Effector CD4-positive, alpha-beta T cell (primary cell): ENCODE measurements at regions not wholly inside any gene's neighbourhood (a gene's known extent, or its start where the extent isn't known, plus 50 kb on each side); places are given as distances from the start of the nearest gene placed in this dataset.
"Not testable (repeated sequence)": the region's sequence is repeated elsewhere in the genome, so short reads cannot be mapped to it uniquely, and the experiment has no call there.

Experiments used
- DNase-seq: peaks from one replicate; pipeline ENCODE4 v3.0.0-alpha.2; 2020

DNA sequence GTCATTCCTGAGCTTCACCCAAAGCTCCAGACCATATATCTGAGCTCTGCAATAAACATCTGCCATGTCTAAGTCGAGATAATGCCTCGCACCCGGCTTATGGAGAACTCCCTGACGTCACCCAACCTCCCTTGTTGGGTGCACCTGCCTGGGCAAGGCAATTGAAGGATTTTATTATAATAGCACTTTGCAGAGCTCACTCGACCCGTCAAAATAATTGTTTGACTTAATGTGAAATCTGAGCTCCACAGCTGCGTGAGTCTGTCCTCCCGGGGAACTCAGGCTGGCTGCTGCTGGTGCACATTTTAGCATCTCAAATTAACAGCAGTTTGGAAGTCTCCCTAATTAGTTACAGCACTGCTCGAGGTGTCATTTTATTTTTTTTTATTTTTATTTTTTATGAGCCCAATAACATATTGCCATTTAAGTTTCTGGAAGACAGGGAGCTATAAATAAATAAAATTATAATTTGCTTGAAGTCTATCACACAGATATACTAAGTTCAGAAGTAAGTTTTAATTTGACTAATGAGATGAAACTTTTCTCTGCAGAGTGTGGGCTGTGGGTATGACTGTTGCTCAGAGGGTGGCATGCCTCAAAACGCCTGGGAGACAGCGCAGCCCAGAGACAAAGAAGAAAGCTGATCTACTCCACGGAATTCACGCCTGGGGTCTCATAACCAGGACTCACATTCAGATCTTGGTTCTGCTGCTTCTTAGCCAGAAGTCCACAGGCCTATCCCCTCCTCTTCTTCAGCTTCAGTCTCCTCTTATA lies 401.4 kb upstream of the C16orf82 start:
- DNase-seq = no peak

DNA sequence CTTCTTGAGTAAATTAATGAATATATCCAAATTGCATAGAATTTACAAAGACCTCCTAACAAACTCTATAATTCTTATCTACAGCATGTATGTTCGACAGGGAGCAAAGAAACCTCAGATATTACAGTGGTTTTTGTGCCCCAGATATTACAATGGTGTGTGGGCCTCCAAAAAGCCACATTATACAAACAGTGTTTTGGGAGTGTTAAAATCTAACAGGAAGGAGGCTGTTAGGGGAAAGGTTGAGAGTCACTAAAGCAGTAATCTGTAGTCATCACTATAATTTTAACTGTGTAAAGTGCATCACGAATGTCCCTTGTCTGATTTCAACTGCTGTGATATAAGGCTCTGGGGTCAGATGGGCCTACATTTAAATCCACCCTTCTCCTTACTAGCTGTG lies 400.2 kb upstream of the C16orf82 start:
- no peak for DNase-seq

DNA sequence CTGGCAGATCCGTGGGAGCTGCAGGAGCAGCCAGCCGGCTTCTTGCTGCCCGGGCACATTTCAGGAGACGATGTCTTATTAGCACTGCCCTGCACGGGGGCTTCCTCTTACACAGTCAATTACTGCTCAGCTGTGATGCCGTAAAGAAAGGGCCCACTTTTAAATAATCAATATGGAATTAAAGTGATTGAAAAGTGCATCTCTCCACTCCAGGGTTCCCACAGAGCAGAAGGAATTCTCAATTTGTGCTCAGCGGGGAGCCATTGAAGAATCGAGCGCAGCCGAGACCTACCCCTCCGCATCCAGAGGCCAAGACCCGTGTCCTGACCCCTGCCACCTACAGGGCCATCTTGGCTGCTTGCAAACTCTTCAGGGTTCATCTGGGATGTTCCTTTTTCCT lies 399.4 kb upstream of the C16orf82 start:
- no peak for DNase-seq

DNA sequence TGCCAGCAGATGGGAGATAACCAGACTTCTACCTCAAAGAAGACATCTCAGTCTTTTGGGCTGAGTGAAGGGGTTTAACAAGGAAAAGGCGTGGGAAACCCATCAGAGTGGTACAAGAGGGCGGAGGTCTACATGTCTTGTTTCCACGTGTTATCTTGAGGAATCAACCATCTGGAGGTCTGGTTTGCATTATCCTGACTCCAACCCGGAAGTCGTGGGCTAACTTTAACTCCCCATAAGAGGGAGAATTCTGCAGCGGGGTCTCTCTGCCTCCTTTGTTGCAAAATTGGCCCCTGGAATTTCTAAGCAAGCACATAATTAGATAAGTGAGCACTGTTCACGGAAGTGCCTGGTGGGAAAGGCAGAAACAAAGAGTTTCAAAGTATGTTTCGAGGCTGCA lies 398.7 kb upstream of the C16orf82 start:
- DNase-seq = no peak

DNA sequence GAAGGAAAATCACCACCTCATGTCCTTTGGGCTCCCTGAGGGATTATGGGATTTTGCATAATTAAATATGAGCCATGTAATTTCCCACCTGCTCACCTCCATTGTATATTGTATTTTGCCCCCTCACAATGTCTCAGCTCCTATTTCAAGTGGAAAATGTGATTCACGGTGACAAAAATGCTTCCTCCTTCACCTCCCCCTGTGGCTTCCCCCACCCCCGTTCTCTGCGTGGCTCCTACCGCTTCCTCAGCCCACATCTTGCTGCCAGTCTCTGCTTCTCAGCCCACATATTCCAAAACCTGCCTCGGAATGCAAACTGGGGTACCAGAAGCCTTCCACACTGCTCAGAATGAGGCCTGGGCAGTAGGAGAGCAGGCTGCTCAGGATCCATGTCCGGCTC lies 394.5 kb upstream of the C16orf82 start:
- no peak for DNase-seq

DNA sequence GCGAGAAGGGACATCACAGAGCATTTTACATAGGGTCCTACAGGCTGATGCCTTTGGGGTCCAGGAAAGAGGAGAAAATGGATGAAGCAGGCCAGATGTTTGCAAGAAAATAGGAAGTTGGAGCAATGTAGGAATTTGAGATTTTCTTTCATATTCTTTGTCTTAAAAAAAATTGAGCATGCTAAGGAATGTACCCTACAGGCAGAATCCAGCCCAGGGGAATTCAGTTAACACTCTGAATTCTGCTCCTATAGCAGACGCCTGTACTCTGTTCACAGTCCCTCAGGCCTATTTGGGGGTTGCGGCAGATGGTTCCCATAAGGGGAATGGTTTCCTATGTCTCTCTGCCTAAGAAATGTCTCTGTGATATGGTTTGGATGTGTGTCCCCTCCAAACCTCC lies 393.7 kb upstream of the C16orf82 start:
- no peak for DNase-seq

DNA sequence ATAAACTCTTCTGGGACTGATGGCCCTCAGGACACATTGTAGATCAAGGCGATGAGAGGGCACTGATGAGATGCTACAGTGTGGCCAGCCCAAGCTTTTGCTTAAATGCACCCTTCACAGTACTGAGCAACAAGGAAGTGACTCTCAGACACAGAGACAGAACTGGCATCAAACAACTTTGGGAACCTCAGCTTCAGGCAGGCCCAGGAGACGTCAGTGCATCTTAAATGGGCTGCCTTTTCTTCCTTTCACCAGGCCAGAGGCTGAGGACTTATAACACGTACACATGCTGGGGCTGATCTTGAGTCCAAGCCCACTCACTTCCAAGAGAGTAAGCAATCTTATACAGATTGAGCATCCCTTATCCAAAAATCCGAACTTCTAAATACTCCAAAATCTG lies 386.1 kb upstream of the C16orf82 start:
- no peak for DNase-seq

DNA sequence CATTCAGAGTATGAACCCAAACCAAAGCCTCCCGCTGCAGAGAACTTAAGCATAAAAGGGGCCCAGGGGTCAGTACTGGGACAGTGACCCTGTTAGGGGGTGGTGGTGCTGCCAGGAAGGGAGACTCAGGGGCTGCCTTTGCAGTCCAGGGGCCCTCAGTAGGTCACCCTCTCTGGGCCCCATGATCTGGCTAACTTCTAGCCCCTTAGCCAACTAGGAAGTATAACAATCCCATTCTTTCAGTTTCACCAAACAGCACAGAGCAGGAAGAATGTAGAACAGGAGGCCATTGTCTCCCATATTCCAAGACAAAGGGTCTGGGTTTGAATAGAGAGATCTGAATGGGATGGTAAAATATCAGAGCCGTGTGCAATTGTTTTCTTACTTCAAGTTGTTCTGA lies 378.6 kb upstream of the C16orf82 start:
- no peak for DNase-seq

DNA sequence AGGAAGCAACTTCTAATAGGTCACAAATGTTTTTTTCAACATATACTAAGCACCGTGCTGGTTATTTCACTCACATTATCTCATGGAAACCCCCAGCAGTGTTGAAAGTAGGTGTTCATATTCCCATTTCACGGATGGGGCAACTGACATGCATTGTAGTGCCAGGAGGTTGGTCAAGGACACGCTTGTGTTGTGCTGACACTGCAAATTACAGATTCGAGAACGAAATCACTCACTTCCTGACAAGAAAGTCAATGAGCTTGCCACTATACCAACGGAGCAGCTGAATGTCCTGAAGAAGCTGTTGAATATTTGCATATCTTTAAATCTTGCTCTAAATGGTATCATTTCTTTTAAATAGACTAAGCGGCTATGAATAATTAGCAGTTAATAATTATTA lies 378.0 kb upstream of the C16orf82 start:
- no peak for DNase-seq

DNA sequence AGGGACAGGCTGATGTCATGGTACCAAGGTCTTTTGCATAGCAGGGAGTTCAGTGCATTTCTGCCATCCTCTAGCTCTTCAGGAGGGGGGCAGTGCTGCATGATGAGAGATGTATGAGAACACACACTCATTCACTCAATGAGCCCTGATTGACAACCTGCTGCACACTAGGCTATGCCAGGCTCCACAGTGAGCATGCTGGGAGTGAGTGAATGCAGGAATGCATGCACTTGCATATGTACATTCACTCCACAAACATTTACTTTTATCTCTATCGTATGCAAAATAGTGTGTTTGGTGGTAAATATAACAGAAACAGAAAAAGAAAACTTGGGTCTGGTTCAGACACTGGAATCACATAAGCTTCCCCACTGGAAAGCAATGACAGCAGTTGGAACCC lies 374.1 kb upstream of the C16orf82 start:
- no peak for DNase-seq

DNA sequence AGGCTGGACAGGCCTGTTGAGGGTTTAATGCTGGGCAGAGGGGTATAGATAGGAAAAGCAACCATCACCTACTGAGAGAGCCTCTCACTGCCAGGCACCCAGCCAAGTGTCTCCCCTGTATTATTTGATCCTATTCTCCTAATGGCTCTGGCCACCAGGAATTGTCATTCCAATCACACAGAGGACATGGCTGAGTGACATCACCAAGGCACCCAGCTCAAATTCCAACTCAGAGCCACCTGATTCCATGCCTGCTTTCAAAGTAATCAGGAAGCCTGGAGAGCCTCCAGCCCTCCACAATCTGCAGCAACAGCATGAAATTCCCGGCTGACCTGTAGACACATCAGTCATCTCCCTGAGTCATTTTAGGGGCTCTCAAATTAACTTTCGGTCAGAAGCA lies 368.9 kb upstream of the C16orf82 start:
- no peak for DNase-seq

DNA sequence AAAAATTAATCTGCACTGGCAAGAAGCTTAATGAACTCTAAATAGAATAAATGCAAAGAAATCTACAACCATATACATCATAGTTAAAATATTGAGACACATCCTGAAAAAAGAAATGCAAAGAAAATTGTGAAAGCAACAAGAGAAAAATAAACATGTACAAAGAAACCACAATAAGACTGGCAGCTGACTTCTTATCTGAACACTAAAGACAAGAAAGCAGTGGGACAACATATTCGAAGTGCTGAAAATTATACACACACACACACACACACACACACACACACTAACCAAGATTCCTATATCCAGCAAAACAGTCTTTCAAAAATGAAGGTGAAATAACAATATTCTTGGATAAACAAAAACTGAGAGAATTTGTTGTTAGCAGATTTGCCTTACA lies 366.5 kb upstream of the C16orf82 start:
- DNase-seq = no peak

DNA sequence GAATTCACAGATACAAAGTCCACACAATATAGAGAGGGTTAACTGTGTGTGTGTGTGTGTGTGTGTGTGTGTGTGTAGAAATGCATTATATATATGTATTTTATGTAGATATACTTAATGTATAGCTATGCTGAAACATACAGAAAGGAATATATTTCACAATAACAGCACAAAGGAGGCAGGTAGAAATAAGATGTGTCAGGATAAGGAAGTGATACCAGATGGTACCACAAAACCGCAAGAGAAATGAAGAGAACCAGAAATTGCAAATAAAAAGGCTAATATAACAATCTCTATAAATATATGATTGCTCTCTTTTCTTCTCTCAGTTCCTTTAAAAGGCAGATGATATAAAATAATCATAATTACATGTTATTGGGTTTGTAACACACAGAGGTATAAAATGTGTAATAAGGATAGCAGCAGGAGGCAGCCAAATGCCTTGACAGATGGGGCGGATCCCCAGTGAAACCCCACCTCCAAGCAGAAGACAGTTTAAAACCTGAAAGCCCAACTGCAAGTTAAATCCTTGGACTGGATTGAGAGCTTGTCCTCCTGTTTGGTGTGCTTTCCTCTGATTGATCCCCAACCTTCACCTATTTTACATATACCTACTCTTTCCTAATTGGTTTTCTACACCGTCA lies 365.4 kb upstream of the C16orf82 start:
- no peak for DNase-seq

DNA sequence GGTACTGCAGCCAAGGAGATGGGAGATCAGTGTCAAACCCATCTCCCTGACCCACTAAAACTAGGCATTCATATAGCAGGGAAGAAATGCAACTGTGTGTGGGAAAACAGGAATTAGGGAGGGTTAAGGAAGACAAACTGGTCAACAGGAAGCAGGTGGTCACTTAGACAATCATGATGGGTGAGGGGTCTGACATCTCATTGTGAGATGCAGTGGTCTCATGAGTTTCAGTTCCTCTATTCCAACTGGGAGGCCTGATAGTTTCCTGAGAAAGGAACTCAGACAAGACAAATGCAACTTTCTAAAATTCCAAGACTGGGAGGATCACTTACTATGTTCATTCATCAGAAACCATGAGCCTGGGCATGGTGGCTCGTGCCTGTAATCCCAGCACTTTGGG lies 361.4 kb upstream of the C16orf82 start:
- DNase-seq = no peak

DNA sequence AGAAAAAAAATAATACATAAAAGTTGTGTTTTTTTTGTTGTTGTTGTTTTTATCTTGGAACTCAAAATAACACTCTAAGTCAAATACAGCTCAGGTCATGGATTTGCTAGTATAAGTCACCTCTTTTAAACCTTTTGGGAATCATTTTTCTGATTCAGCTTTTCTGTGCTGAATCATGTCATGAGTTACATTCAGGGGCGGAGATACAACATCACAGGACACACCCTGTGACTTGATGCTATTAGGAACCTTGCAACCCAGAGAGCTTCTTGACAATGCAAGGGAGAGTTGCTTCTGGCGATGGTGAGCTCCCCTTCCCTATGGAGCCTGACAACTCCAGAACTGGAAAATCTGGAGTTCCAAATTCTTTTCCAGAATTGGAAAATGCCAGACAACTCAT lies 358.3 kb upstream of the C16orf82 start:
- DNase-seq = no peak

DNA sequence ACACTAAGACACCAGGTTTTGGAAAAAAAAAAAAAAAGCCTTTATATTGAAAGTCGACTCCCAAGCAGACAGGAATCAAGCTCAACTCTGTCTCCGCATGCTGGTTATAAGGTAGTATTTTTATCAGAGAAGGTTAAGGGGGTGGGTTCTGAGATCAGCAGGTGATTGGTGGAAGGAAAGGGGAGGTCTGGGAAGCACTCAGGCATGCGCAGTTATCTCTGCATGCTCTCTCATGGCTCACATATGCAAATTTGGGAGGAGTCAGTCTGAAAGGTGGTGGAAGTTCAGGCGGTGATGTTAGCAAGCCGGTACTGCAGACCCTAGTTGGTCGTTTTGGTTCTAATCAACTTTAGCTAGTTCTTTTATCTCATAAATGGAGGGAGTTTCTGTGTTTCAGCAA lies 357.6 kb upstream of the C16orf82 start:
- DNase-seq = no peak

DNA sequence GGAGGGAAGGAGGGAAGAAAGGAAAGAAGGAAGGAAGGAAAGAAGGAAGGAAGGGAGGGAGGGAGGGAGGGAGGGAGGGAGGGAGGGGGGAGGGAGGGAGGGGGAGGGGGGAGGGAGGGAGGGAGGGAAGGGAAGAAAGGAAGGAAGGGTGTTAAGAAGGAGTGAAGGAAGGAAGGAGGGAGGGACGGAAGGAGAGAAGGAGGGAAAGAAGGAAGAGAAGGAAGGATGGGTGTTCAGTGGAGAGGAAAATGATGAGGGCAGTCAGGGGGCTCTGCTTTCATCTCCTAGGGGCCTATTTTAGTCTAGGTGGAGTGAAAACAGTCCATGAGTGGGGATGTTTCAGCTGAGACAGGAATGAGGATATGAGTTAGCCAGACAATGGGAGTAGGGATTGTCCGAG lies 357.0 kb upstream of the C16orf82 start:
- DNase-seq = no peak

DNA sequence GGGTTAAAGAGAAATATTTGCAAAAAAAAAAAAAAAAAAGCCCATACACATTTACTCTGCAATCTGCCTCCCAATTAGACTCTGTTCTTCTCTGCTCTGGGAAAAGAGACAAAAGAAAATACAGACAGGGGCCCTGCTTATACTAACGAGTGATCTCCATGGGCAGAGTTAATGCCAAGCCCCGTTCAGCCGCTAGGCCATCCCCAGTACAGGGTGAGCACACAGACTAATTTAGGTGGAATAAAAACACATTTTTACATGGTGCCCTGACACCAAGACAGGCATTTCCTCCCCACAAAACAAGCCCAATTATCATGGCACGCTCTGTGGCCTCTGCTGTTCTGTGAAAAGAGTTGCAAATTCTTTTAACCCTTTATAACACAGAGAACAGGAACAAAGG lies 356.3 kb upstream of the C16orf82 start:
- no peak for DNase-seq

DNA sequence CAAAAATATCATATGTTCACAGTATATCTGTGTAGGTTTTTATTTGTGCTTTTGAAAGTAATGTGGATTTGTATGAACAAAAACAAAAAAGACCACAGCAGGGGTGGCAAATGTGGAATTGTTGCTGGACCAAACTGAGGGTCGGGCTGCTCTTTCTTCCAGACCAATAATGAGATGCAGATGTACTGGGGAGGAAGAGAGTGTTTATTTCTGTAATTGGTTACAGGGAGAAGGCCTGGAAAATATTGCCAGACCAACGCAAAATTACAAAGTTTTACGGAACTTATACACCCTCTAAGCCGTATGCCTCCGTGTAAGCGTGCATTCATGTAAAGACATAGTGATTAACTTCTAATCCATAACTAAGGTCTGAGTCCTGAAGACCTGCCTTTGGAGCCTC lies 353.9 kb upstream of the C16orf82 start:
- no peak for DNase-seq

DNA sequence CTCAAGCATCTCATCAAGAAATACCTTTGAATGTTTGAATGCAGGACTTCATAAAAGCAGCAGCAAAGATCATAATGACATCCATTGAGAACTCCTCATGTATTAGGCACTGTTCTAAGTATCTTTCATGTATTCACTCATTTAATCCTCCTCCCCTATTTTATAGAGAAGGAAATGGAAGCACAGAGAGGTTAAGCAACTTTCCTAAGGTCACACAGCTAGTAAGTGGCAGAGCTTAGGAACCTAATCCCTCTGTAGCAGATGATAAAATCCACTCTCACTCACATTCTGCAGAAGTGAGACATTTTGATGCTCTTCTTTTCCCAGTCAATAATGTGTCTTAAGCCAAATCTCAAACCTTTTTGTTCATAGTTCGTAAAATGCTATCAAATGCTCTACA lies 350.8 kb upstream of the C16orf82 start:
- DNase-seq = no peak

DNA sequence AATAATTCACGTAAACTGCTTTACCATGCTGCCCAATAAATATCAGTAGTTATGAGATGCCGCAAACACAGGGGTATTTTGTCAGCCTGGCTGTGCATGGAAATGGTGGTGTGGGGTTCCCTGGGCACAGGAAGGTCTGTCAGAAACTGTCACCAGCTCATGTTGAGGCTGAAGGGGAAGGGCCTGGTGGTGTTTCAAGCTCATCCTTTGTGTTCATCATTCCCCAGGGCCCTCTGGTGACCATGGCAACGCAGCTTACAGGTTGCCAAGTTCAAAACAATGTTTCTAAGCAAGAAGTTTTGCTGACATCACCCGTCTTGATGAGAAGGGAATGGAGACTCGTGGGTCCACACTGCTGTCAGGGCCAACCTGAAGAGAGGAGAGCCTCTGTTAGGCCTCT lies 348.9 kb upstream of the C16orf82 start:
- DNase-seq = no peak

DNA sequence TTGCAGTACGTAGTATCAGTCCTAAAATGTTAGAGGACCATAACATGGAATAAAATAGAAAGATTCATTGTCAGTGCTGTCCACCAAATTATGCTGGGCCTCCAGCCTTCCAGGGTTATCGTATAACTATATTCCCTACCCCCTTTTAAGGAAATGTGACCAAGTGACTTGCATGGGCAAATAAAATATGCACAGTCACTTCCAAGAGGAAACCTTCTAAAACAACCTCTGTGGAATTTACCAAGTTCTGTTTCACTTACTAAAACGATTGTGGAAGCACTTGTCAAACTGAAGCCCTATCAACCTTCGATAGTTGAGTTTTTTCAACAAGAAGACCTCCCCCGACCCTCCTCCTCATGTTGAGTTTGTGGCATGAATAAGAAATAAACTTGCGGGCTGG lies 345.4 kb upstream of the C16orf82 start:
- no peak for DNase-seq

DNA sequence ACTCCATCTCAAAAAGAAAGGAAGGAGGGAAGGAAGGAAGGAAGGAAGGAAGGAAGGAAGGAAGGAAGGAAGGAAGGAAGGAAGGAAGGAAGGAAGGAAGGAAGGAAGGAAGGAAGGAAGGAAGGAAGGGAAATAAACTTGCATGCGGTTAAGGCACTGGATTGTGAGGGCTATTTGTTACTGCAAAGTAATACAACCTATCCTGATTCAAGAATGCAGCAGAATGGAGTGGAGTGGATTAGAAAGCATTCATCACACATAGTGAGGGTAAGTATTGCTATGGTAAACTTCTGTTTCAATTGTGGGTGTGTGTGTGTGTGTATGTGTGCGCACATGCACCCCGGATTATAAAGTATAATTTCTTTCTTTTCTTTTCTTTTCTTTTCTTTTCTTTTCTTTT lies 344.8 kb upstream of the C16orf82 start:
- not testable (repeated sequence) for DNase-seq

DNA sequence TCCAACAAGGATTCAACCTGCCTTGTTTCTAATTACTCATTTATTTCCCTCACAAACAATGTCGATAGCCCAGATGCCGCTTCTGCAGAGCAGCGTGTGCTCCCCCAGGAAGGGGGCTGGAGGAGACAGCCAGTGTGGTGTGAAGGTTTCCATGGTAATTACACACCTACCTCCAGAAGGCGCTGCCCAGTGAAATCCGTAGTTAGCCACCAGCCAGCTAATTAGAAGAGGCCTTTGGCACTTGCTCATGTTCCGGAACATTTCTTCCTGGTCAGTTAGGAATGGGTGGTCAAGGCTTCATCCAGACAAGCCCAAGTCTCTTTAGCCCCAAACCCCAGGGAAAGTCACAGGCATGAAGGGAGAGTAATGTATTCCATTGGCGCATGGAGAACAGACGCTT lies 342.5 kb upstream of the C16orf82 start:
- DNase-seq = no peak

DNA sequence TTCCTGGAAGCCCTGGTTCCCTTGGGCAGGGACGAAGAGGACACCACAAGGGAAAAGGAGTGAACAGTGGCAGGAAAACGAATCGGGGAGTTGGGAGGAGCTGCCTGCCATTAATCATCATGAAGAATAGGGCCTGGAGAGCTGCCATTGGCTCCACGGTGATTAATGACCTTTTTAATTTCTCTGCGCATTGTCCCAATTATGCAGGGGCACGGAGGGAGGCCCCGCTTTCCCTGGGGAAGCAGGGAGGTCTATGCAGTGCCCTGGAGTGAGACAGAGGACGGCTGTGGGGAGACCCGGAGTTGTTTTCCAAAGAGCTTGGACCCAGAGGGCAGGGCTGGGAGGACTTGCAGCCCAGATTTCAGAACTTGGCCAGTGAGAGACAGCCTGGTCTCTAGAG lies 338.9 kb upstream of the C16orf82 start:
- DNase-seq = no peak
